HEK293 (cell line): ENCODE measurements at regions not wholly inside any gene's neighbourhood (a gene's known extent, or its start where the extent isn't known, plus 50 kb on each side); places are given as distances from the start of the nearest gene placed in this dataset.

Experiments used
- CTCF ChIA-PET: fragments of 350-600 bp; formaldehyde crosslinking; extraction: SDS; loops from one replicate; lab custom pipeline; 2021; ENCODE audit warnings: antibody characterized with exemption; lab: Yijun Ruan, JAX
- POLR2A ChIA-PET: fragments of 300-600 bp; formaldehyde crosslinking; extraction: SDS; loops from one replicate; lab custom pipeline; 2020; ENCODE audit warnings: antibody characterized with exemption, inconsistent platforms; lab: Yijun Ruan, JAX
- H3K27ac ChIP-seq: fragments of 200-500 bp; sonication (Bioruptor generic); 2 replicates; pipeline ENCODE4 v1.5.1; 2014; ENCODE audit warnings: low read depth, low read length, control low read depth, inconsistent platforms; ENCODE audit errors: extremely low read depth
- H3K36me3 ChIP-seq, 2 experiments: fragments of 200-500 bp in 1 of 2; sonication (Bioruptor generic) in 1 of 2; 1 replicate in 1 of 2; 2 replicates in 1 of 2; pipeline ENCODE4 v1.5.1; 2014 to 2017; ENCODE audit warnings: inconsistent platforms in 2 of 2, low read length in 2 of 2; ENCODE audit not compliant: control insufficient read depth in 2 of 2, insufficient read depth in 1 of 2
- H3K4me1 ChIP-seq: fragments of 200-500 bp; sonication (Bioruptor generic); 2 replicates; pipeline ENCODE4 v1.5.1; 2014; ENCODE audit warnings: mild to moderate bottlenecking, low read length, inconsistent platforms; ENCODE audit not compliant: control insufficient read depth, insufficient read depth
- H3K4me3 ChIP-seq: 2 replicates; pipeline ENCODE4 v1.5.1; 2011; ENCODE audit warnings: low read depth, mild to moderate bottlenecking, control low read depth, low read length, moderate library complexity
- H3K9me3 ChIP-seq: fragments of 200-500 bp; sonication (Bioruptor generic); 2 replicates; pipeline ENCODE4 v1.5.1; 2014; ENCODE audit warnings: low read depth, low read length, inconsistent platforms; ENCODE audit not compliant: control insufficient read depth, insufficient read depth
- IKZF3 ChIP-seq: fragments of 450-650 bp; IDR thresholded peaks from 2 replicates; pipeline ENCODE4 v1.5.0; 2018; ENCODE audit warnings: missing biosample characterization, mild to moderate bottlenecking, missing genetic modification characterization, moderate library complexity
- ZBTB8A ChIP-seq: fragments of 450-650 bp; formaldehyde crosslinking; IDR thresholded peaks from 2 replicates; pipeline ENCODE4 v1.5.1; 2016; ENCODE audit warnings: missing biosample characterization, missing genetic modification characterization
- ZNF10 ChIP-seq: fragments of 450-650 bp; formaldehyde crosslinking; IDR thresholded peaks from 2 replicates; pipeline ENCODE4 v1.5.1; 2017; ENCODE audit warnings: missing biosample characterization, missing genetic modification characterization
- ZNF114 ChIP-seq: fragments of 450-650 bp; formaldehyde crosslinking; IDR thresholded peaks from 2 replicates; pipeline ENCODE4 v1.5.0; 2017; ENCODE audit warnings: missing biosample characterization, missing genetic modification characterization
- ZNF146 ChIP-seq: fragments of 450-650 bp; formaldehyde crosslinking; IDR thresholded peaks from 2 replicates; pipeline ENCODE4 v1.5.1; 2016; ENCODE audit warnings: missing biosample characterization, missing genetic modification characterization
- ZNF155 ChIP-seq: fragments of 450-650 bp; formaldehyde crosslinking; IDR thresholded peaks from 2 replicates; pipeline ENCODE4 v1.5.1; 2016; ENCODE audit warnings: missing biosample characterization, missing genetic modification characterization
- ZNF221 ChIP-seq: fragments of 450-650 bp; formaldehyde crosslinking; IDR thresholded peaks from 2 replicates; pipeline ENCODE4 v1.5.1; 2017; ENCODE audit warnings: missing biosample characterization, missing genetic modification characterization, borderline replicate concordance
- ZNF311 ChIP-seq: fragments of 450-650 bp; formaldehyde crosslinking; IDR thresholded peaks from 2 replicates; pipeline ENCODE4 v1.5.1; 2017; ENCODE audit warnings: missing biosample characterization, missing genetic modification characterization, borderline replicate concordance
- ZNF529 ChIP-seq: fragments of 450-650 bp; formaldehyde crosslinking; IDR thresholded peaks from 2 replicates; pipeline ENCODE4 v1.5.1; 2017; ENCODE audit warnings: missing genetic modification characterization, missing biosample characterization; ENCODE audit not compliant: insufficient replicate concordance
- ZNF600 ChIP-seq: fragments of 450-650 bp; formaldehyde crosslinking; IDR thresholded peaks from 2 replicates; pipeline ENCODE4 v1.5.1; 2016; ENCODE audit warnings: missing biosample characterization, missing genetic modification characterization
- ZNF629 ChIP-seq: fragments of 450-650 bp; formaldehyde crosslinking; IDR thresholded peaks from 2 replicates; pipeline ENCODE4 v1.5.1; 2017; ENCODE audit warnings: missing biosample characterization, missing genetic modification characterization
- ZNF654 ChIP-seq: fragments of 450-650 bp; formaldehyde crosslinking; IDR thresholded peaks from 2 replicates; pipeline ENCODE4 v1.5.1; 2016; ENCODE audit warnings: low read depth, missing biosample characterization, missing genetic modification characterization
- ZNF76 ChIP-seq: fragments of 450-650 bp; formaldehyde crosslinking; IDR thresholded peaks from 2 replicates; pipeline ENCODE4; 2016; ENCODE audit warnings: low read depth, missing biosample characterization, missing genetic modification characterization, borderline replicate concordance
- ZNF785 ChIP-seq: fragments of 450-650 bp; formaldehyde crosslinking; IDR thresholded peaks from 2 replicates; pipeline ENCODE4 v1.5.1; 2016; ENCODE audit warnings: missing biosample characterization, missing genetic modification characterization
- ZNF843 ChIP-seq: fragments of 450-650 bp; formaldehyde crosslinking; IDR thresholded peaks from 2 replicates; pipeline ENCODE4 v1.5.1; 2016; ENCODE audit warnings: missing biosample characterization, missing genetic modification characterization
- ZSCAN30 ChIP-seq: fragments of 450-650 bp; IDR thresholded peaks from 2 replicates; pipeline ENCODE4 v1.5.1; 2018; ENCODE audit warnings: missing biosample characterization, mild to moderate bottlenecking, missing genetic modification characterization, moderate library complexity
- TF ChIP-seq, protein P1 (sequence below): fragments of 450-650 bp; formaldehyde crosslinking; IDR thresholded peaks from 2 replicates; pipeline ENCODE4 v1.5.1; 2016; ENCODE audit warnings: missing biosample characterization, missing genetic modification characterization, borderline replicate concordance
- TF ChIP-seq, protein P2 (sequence below): fragments of 450-650 bp; formaldehyde crosslinking; IDR thresholded peaks from 2 replicates; pipeline ENCODE4 v1.5.1; 2016; ENCODE audit warnings: missing biosample characterization, missing genetic modification characterization
- TF ChIP-seq, protein P3 (sequence below): fragments of 450-650 bp; formaldehyde crosslinking; IDR thresholded peaks from 2 replicates; pipeline ENCODE4 v1.5.1; 2016; ENCODE audit warnings: missing biosample characterization, missing genetic modification characterization
- TF ChIP-seq, protein P4 (sequence below): fragments of 450-650 bp; formaldehyde crosslinking; IDR thresholded peaks from 2 replicates; pipeline ENCODE4 v1.5.1; 2016; ENCODE audit warnings: missing biosample characterization, missing genetic modification characterization, low read depth
- TF ChIP-seq, protein P5 (sequence below): IDR thresholded peaks from 2 replicates; pipeline ENCODE4 v1.6.1; 2011; ENCODE audit warnings: mild to moderate bottlenecking, low read depth, low read length, borderline replicate concordance

DNA sequence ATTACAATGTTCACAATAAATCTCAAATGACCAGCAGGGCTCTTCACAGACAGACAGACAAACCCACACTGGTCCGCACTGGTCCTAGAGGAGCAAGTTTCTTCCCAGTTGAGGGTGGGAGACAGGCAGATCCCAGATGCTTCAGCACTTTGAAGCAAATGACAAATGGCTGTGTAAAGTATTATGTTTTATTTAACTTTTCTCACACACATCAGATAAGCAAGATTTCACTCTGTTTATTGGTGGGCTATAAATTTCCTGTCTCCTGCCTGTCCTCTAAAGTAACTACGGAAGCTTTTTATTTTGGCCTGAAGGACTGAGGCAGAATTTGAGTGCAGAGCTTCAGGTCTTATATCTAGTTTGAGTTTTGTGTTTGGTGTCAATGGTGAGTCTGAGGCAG lies 174.7 kb upstream of the MTNR1B start (continued):
- TF ChIP-seq, protein P1, sequence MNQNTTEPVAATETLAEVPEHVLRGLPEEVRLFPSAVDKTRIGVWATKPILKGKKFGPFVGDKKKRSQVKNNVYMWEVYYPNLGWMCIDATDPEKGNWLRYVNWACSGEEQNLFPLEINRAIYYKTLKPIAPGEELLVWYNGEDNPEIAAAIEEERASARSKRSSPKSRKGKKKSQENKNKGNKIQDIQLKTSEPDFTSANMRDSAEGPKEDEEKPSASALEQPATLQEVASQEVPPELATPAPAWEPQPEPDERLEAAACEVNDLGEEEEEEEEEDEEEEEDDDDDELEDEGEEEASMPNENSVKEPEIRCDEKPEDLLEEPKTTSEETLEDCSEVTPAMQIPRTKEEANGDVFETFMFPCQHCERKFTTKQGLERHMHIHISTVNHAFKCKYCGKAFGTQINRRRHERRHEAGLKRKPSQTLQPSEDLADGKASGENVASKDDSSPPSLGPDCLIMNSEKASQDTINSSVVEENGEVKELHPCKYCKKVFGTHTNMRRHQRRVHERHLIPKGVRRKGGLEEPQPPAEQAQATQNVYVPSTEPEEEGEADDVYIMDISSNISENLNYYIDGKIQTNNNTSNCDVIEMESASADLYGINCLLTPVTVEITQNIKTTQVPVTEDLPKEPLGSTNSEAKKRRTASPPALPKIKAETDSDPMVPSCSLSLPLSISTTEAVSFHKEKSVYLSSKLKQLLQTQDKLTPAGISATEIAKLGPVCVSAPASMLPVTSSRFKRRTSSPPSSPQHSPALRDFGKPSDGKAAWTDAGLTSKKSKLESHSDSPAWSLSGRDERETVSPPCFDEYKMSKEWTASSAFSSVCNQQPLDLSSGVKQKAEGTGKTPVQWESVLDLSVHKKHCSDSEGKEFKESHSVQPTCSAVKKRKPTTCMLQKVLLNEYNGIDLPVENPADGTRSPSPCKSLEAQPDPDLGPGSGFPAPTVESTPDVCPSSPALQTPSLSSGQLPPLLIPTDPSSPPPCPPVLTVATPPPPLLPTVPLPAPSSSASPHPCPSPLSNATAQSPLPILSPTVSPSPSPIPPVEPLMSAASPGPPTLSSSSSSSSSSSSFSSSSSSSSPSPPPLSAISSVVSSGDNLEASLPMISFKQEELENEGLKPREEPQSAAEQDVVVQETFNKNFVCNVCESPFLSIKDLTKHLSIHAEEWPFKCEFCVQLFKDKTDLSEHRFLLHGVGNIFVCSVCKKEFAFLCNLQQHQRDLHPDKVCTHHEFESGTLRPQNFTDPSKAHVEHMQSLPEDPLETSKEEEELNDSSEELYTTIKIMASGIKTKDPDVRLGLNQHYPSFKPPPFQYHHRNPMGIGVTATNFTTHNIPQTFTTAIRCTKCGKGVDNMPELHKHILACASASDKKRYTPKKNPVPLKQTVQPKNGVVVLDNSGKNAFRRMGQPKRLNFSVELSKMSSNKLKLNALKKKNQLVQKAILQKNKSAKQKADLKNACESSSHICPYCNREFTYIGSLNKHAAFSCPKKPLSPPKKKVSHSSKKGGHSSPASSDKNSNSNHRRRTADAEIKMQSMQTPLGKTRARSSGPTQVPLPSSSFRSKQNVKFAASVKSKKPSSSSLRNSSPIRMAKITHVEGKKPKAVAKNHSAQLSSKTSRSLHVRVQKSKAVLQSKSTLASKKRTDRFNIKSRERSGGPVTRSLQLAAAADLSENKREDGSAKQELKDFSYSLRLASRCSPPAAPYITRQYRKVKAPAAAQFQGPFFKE = no peak
- TF ChIP-seq, protein P2, sequence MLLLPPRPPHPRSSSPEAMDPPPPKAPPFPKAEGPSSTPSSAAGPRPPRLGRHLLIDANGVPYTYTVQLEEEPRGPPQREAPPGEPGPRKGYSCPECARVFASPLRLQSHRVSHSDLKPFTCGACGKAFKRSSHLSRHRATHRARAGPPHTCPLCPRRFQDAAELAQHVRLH = no peak
- no peak for TF ChIP-seq ZNF10 (tag by site-specific recombination)
- TF ChIP-seq ZNF600 = no peak
- TF ChIP-seq ZSCAN30 (tag by site-specific recombination) = no peak
- TF ChIP-seq, protein P3, sequence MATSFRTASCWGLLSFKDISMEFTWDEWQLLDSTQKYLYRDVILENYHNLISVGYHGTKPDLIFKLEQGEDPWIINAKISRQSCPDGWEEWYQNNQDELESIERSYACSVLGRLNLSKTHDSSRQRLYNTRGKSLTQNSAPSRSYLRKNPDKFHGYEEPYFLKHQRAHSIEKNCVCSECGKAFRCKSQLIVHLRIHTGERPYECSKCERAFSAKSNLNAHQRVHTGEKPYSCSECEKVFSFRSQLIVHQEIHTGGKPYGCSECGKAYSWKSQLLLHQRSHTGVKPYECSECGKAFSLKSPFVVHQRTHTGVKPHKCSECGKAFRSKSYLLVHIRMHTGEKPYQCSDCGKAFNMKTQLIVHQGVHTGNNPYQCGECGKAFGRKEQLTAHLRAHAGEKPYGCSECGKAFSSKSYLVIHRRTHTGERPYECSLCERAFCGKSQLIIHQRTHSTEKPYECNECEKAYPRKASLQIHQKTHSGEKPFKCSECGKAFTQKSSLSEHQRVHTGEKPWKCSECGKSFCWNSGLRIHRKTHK (tag by site-specific recombination) = no peak
- TF ChIP-seq ZNF221 = no peak
- peak; percentile 18; the same call in 1 of the 2 replicates for TF ChIP-seq IKZF3
- TF ChIP-seq, all 188 proteins: peak for 5

DNA sequence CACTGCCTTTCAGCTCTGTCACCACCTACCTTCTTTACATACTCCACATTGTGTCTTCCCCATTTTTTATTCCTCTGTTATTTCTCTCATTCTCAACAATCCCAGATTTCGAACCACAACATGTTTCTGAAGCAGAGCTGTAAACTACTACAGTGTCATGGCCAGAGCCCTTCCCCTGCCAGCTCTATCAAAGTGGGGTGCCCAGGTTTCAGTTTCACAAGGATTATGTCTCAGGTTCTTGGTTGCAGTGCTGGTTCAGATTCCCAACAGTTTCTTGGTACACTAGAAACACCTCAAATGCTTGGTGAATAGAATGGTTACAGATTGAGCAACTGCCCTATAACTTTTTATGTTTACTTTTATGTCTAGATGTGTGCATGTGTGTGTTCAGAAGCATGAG lies 172.7 kb upstream of the MTNR1B start:
- ChIA-PET POLR2A (no interaction called here), CTCF (no interaction called here)
- H3K36me3 ChIP-seq = peaks cover 0 to 17% of the 10 kb centered on the region in 2 experiments; a peak in 1 of 3 replicates
- H3K9me3 ChIP-seq = no peaks in the 10 kb centered on the region
- H3K4me3 ChIP-seq = no peak overlapping the region
- H3K4me1 ChIP-seq = peaks cover 4% of the 10 kb centered on the region; the same call in 1 of the 2 replicates
- no peak overlapping the region for H3K27ac ChIP-seq
- no peak for TF ChIP-seq ZNF76 (tag by site-specific recombination)
- TF ChIP-seq ZNF785 = no peak
- no peak for TF ChIP-seq ZNF146 (tag by site-specific recombination)
- TF ChIP-seq, protein P4, sequence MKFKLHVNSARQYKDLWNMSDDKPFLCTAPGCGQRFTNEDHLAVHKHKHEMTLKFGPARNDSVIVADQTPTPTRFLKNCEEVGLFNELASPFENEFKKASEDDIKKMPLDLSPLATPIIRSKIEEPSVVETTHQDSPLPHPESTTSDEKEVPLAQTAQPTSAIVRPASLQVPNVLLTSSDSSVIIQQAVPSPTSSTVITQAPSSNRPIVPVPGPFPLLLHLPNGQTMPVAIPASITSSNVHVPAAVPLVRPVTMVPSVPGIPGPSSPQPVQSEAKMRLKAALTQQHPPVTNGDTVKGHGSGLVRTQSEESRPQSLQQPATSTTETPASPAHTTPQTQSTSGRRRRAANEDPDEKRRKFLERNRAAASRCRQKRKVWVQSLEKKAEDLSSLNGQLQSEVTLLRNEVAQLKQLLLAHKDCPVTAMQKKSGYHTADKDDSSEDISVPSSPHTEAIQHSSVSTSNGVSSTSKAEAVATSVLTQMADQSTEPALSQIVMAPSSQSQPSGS (tag by site-specific recombination) = no peak
- TF ChIP-seq, protein P5, sequence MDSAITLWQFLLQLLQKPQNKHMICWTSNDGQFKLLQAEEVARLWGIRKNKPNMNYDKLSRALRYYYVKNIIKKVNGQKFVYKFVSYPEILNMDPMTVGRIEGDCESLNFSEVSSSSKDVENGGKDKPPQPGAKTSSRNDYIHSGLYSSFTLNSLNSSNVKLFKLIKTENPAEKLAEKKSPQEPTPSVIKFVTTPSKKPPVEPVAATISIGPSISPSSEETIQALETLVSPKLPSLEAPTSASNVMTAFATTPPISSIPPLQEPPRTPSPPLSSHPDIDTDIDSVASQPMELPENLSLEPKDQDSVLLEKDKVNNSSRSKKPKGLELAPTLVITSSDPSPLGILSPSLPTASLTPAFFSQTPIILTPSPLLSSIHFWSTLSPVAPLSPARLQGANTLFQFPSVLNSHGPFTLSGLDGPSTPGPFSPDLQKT = no peak
- TF ChIP-seq, protein P2 = no peak

DNA sequence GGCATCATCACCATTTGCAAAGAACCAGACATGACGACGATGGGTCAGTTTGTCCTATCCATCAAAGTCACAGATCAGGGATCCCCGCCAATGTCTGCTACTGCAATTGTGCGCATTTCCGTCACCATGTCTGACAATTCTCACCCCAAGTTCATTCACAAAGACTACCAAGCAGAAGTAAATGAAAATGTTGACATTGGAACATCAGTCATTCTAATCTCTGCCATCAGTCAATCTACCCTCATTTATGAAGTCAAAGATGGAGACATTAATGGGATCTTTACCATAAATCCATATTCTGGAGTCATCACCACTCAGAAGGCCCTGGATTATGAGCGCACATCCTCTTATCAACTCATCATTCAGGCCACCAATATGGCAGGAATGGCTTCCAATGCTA lies 171.6 kb upstream of the MTNR1B start:
- TF ChIP-seq, protein P4 (tag by site-specific recombination) = no peak
- TF ChIP-seq ZNF654 (tag by site-specific recombination) = no peak
- no peak for TF ChIP-seq ZNF843 (tag by site-specific recombination)
- no peak for TF ChIP-seq ZNF114
- no peak for TF ChIP-seq ZNF629 (tag by site-specific recombination)
- TF ChIP-seq ZNF529 (tag by site-specific recombination) = no peak
- TF ChIP-seq ZNF155 (tag by site-specific recombination) = no peak
- no peak for TF ChIP-seq ZBTB8A (tag by site-specific recombination)
- TF ChIP-seq ZNF311 (tag by site-specific recombination) = no peak
- H3K4me1 ChIP-seq = peaks cover 4% of the 10 kb centered on the region; the same call in 1 of the 2 replicates
- H3K9me3 ChIP-seq = no peaks in the 10 kb centered on the region
- H3K36me3 ChIP-seq = peaks cover 0 to 12% of the 10 kb centered on the region in 2 experiments; a peak in 1 of 3 replicates
- ChIA-PET POLR2A (no interaction called here), CTCF (no interaction called here)
- no peak overlapping the region for H3K4me3 ChIP-seq
- no peak overlapping the region for H3K27ac ChIP-seq
